ENCODE measurements at regions not wholly inside any gene's neighbourhood (a gene's known extent, or its start where the extent isn't known, plus 50 kb on each side); places are given as distances from the start of the nearest gene placed in this dataset.

DNA sequence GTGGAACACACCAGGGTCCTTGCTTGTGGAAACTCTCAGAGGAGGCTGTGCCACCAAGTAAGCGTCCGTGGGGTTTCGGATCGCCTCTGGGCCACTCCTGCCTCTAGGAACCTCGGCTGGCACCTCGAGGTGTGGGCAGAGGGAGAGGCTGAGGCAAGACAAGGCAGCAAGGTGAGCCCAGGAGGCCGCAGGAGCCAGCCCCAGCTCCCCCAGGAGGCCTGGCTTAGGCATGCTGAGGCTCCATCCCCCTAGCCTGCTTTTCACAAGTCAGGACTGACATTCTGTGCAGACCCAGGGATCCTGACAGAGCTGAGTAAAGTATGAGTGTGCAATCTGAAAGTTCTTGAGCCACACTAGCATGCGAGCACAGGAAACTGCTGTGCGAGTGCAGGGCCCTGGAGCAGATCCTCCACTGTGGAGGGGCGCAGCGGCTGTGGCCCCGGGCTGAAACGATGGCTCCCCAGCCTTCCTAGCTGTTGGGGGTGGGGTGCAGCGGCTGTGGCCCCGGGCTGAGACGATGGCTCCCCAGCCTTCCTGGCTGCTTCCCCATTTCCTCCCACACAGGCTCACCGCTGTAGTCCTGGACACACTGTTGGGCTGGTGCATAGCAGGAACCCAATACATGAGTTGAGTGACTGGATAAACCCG is 75.2 kb upstream of the CD93 start:
- H3K9ac ChIP-seq (ENCODE audit: low read depth, low read length) = no peak overlapping the region
- H3K4me2 ChIP-seq (ENCODE audit: low read depth, low read length) = no peak overlapping the region
- no peaks in the 10 kb centered on the region for H3K9me3 ChIP-seq (ENCODE audit: control insufficient read depth, insufficient read depth, low read length)
- H3K27ac ChIP-seq (ENCODE audit: insufficient read depth, low read length) = no peak overlapping the region
- H2BK20ac ChIP-seq (ENCODE audit: low read depth, low read length) = no peak overlapping the region
- no peaks in the 10 kb centered on the region; the same call in 1 of the 2 replicates for H3K27me3 ChIP-seq (ENCODE audit: control insufficient read depth, insufficient read depth, low read length)
- no peak overlapping the region for H3K14ac ChIP-seq (replicated peaks; ENCODE audit: low read depth, low read length)
- TF ChIP-seq MAFK (IDR thresholded peaks at IDR 0.05; ENCODE audit: low read depth, low read length) (no peak), FOS (IDR thresholded peaks at IDR 0.05; ENCODE audit: low read depth, low read length) (no peak), RCOR1 (IDR thresholded peaks at IDR 0.05; ENCODE audit: insufficient replicate concordance, low read length) (no peak), MXI1 (IDR thresholded peaks at IDR 0.05; ENCODE audit: borderline replicate concordance, low read depth, low read length) (no peak), RFX5 (IDR thresholded peaks at IDR 0.05; ENCODE audit: low read depth, low read length) (no peak), NFE2L2 (IDR thresholded peaks at IDR 0.05; ENCODE audit: low read depth, low read length) (no peak), ELK1 (IDR thresholded peaks at IDR 0.05; ENCODE audit: borderline replicate concordance, low read depth, low read length) (no peak), CEBPB (IDR thresholded peaks at IDR 0.05; ENCODE audit: low read depth, low read length) (no peak), CHD1 (IDR thresholded peaks at IDR 0.05; ENCODE audit: low read depth, low read length) (no peak), MAZ (IDR thresholded peaks at IDR 0.05; ENCODE audit: borderline replicate concordance, low read depth, low read length) (no peak), RAD21 (IDR thresholded peaks at IDR 0.05; ENCODE audit: low read length) (no peak), USF2 (IDR thresholded peaks at IDR 0.05; ENCODE audit: low read depth, low read length) (no peak), POLR2A (IDR thresholded peaks at IDR 0.05; ENCODE audit: low read depth, low read length) (no peak)
- TF ChIP-seq, protein P1, sequence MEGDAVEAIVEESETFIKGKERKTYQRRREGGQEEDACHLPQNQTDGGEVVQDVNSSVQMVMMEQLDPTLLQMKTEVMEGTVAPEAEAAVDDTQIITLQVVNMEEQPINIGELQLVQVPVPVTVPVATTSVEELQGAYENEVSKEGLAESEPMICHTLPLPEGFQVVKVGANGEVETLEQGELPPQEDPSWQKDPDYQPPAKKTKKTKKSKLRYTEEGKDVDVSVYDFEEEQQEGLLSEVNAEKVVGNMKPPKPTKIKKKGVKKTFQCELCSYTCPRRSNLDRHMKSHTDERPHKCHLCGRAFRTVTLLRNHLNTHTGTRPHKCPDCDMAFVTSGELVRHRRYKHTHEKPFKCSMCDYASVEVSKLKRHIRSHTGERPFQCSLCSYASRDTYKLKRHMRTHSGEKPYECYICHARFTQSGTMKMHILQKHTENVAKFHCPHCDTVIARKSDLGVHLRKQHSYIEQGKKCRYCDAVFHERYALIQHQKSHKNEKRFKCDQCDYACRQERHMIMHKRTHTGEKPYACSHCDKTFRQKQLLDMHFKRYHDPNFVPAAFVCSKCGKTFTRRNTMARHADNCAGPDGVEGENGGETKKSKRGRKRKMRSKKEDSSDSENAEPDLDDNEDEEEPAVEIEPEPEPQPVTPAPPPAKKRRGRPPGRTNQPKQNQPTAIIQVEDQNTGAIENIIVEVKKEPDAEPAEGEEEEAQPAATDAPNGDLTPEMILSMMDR (conservative IDR thresholded peaks at IDR 0.05; ENCODE audit: low read depth, low read length) = no peak
- H4K5ac ChIP-seq (ENCODE audit: low read depth, low read length) = no peak overlapping the region
- no peak overlapping the region for H2BK15ac ChIP-seq (ENCODE audit: low read depth, low read length)
- ChIA-PET POLR2A (ENCODE audit: unreplicated experiment) (no interaction called here), CTCF (no interaction called here)
- DNase-seq = peak; percentile 52
- intact Hi-C loops (cut with micrococcal nuclease) (no loop called here), in situ Hi-C loops (cut with MboI; ENCODE audit: low sequenced_read_pairs) (no loop called here), dilution Hi-C loops (cut with HindIII; ENCODE audit: low sequenced_read_pairs, unreplicated experiment) (no loop called here)
- no peak overlapping the region for H3K56ac ChIP-seq (ENCODE audit: extremely low read depth, insufficient read depth, low read length)
- peak overlapping the region; percentile 82 for H2AFZ ChIP-seq (replicated peaks; ENCODE audit: low read length, poor library complexity)
- peak; percentile 41 for ATAC-seq (ENCODE audit: low read depth)
- WGBS, 2 experiments (ENCODE audit: extremely low coverage in 2 of 2, insufficient read length in 1 of 2) = no CpG with 5 or more reads among the region's 18 CpGs
- H3K36me3 ChIP-seq (ENCODE audit: control insufficient read depth, insufficient read depth, low read length) = no peaks in the 10 kb centered on the region
- H3K9me1 ChIP-seq (ENCODE audit: insufficient read depth, low read length) = peaks cover 4% of the 10 kb centered on the region
- BruUV-seq (replicated peaks) = no TSS peak
- no peak overlapping the region for H3K4me3 ChIP-seq (ENCODE audit: insufficient read depth, low read depth, low read length)
- no peak overlapping the region for H4K8ac ChIP-seq (ENCODE audit: low read depth in 2 of 2, low read length in 2 of 2)
- H3K18ac ChIP-seq (ENCODE audit: low read depth, low read length) = no peak overlapping the region
- H2BK5ac ChIP-seq (ENCODE audit: low read depth, low read length, poor library complexity, severe bottlenecking) = peak overlapping the region; percentile 1
- peaks cover 7% of the 10 kb centered on the region for H3K4me1 ChIP-seq (ENCODE audit: control insufficient read depth, insufficient read depth, low read length)
- no peak overlapping the region for H2AK5ac ChIP-seq (ENCODE audit: low read depth, low read length)
- H4K20me1 ChIP-seq (ENCODE audit: insufficient read depth, low read length) = no peaks in the 10 kb centered on the region
- H4K91ac ChIP-seq (ENCODE audit: insufficient read depth, low read depth, low read length) = no peak overlapping the region
- H3K79me1 ChIP-seq (ENCODE audit: low read depth in 1 of 2, low read length in 2 of 2) = no peaks in the 10 kb centered on the region
- H3K23ac ChIP-seq (ENCODE audit: low read depth, low read length) = no peak overlapping the region
- H2BK120ac ChIP-seq (ENCODE audit: low read depth, low read length) = peak overlapping the region; percentile 46
- no peak overlapping the region for H2AK9ac ChIP-seq (replicated peaks; ENCODE audit: low read depth, low read length, poor library complexity)
- H3K4ac ChIP-seq (ENCODE audit: low read depth, low read length) = 0 out of 2 replicates have a peak overlapping the region, but pooled peaks have one; percentile 16
